Transverse colon (tissue), 4 donors: ENCODE measurements at regions not wholly inside any gene's neighbourhood (a gene's known extent, or its start where the extent isn't known, plus 50 kb on each side); places are given as distances from the start of the nearest gene placed in this dataset.

ENCODE experiments used
- POLR2A ChIP-seq: fragments of 450-650 bp; IDR thresholded peaks from one replicate; pipeline ENCODE4 v1.6.1; 2016; ENCODE audit warnings: antibody characterized with exemption, mild to moderate bottlenecking, moderate library complexity
- POLR2AphosphoS5 ChIP-seq, 3 donors: sonication (generic); formaldehyde crosslinking; IDR thresholded peaks; one replicate each; pipeline ENCODE4 v1.6.1; 2016; ENCODE audit warnings: antibody characterized with exemption in 3 of 3
- TF ChIP-seq, protein P1 (sequence below), 5 experiments: fragments of 200-600 bp in 3 of 5; fragments of 450-650 bp in 2 of 5; sonication (generic) in 3 of 5; IDR thresholded peaks; 1 replicate in 2 of 5; 2 replicates in 3 of 5; pipeline ENCODE4 v1.5.1; 2016 to 2017; ENCODE audit warnings: antibody characterized with exemption in 5 of 5, inconsistent platforms in 3 of 5, mild to moderate bottlenecking in 2 of 5, moderate library complexity in 1 of 5

DNA sequence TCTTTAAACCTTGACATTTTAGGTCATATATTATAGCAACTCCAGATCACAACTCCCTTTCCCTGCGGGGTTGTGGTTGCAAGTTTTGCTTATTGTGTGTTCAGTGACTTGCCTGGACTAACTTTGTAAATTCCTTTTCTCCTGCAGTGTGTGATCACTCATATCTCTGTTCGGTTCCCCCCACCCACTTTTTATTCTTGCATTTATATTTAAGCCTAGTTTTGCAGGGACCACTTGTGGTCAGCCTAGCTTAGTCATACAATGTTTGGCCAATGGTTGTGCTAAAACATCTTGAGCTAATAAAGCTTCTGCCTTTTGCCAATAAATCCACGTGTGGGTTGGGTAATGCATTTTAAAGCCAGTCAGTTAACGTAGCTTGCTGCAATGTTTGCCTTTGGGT, 146.5 kb upstream of the IRX4 start:
- TF ChIP-seq, protein P1, sequence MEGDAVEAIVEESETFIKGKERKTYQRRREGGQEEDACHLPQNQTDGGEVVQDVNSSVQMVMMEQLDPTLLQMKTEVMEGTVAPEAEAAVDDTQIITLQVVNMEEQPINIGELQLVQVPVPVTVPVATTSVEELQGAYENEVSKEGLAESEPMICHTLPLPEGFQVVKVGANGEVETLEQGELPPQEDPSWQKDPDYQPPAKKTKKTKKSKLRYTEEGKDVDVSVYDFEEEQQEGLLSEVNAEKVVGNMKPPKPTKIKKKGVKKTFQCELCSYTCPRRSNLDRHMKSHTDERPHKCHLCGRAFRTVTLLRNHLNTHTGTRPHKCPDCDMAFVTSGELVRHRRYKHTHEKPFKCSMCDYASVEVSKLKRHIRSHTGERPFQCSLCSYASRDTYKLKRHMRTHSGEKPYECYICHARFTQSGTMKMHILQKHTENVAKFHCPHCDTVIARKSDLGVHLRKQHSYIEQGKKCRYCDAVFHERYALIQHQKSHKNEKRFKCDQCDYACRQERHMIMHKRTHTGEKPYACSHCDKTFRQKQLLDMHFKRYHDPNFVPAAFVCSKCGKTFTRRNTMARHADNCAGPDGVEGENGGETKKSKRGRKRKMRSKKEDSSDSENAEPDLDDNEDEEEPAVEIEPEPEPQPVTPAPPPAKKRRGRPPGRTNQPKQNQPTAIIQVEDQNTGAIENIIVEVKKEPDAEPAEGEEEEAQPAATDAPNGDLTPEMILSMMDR (IDR thresholded peaks at IDR 0.05), result no peak
- no peak for TF ChIP-seq POLR2A
- no peak for TF ChIP-seq POLR2AphosphoS5 (IDR thresholded peaks at IDR 0.05)
